ENCODE measurements at regions not wholly inside any gene's neighbourhood (a gene's known extent, or its start where the extent isn't known, plus 50 kb on each side); places are given as distances from the start of the nearest gene placed in this dataset.

DNA sequence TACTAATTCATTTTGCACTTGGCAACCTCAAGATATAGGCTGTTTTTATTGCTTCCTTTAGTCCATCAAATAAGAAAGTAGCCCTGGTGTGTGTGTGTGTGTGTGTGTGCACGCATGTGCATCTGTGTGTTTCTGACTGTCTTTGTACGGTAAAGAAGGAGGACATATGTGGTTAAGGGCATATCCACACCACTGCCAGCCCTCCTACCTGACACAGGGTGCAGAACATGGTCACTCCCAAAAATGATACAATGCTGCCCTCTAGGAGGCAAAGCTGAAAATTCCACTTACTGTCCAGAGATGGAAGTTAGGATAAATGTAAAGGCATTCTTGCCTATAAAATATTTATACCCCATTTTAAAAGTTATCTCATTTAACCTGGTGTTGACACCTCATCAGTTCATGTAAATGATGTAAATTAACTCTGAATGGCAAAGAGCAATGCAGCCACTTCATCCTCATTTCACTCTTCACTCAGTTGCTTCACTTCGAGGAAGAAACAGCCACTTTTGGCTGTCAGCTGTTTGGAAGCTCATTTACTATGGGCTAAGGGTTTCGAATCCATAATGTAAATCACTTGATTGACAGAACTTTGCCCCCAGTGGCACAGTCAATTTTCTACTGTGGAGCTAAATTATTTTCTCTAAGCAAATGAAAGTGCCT is 83.1 kb upstream of the MTNR1B start:
- peak; percentile 63 for DNase-seq

DNA sequence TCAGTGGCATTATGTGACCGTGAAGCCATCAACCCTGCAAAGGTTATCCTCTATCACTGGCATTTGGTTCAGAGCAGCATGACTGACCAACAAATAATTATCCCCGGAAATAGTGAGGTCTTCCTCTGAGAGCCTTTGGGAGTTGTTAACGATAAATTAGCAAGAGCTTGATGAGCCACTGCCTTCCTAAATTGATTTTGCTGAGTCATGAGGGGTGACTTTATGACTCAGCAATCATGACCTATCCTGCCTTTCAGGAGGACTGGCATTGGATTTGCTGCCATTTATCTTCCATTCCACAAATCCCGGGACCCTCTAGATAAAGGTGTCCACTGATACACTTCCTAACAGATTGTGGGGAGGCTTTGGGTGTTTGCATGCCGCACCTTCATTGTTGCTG is 80.8 kb upstream of the MTNR1B start:
- DNase-seq, result no peak

DNA sequence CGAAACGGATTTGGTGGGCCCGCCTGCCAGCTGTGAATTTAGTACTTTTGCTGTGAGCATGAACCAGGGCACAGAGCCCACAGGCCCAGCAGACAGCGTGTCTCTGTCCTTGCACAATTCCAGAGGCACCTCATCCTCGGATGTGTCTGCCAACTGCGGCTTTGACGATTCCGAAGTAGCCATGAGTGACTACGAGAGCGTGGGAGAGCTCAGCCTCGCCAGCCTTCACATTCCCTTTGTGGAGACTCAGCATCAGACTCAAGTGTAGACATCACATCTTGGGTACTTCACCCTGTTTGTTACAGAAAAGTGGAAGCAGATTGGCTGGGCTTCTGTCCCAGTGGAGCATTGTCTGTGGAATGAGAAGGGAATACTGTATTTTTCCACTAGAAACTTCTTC is 78.6 kb upstream of the MTNR1B start:
- no peak for DNase-seq

DNA sequence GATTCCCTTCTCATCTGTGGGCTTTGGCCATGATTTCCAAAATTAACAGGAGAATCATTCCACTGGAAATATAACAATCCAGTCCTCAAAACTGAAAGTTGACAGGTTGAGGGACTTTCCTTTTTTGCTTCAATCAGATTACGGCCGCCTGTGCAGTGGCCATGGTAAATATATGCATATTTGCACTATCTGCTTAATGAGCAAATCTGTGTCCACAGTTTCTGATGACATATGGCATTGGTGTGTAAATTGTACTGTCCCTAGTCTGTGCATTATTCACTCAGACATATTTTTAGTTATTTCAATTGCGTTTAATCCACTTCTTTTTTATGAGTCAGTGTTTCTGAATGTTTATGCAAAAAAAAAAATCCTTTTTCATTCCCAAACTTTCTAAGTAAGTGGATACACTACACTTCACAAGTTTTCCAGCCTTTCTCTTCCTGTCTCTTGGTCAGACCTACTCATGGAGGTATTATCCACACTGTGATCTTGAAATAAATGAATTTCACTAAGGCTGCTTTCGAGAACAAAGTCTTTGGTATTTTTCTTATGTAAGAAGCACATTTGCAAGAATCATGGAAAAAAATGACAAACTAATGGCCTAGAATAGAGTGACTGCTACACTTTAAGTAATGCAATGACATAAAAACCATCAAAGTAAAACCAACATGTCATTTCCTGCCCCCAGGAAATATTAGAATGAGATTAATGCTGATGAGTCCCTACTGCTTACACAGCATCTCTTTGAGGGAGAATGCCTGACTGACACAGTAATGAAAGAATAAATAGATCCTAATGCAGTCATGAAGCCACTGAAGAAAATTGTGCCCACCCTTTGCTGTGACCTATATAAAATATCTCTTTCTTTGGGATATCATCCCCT is 76.4 kb upstream of the MTNR1B start:
- no peak for DNase-seq

DNA sequence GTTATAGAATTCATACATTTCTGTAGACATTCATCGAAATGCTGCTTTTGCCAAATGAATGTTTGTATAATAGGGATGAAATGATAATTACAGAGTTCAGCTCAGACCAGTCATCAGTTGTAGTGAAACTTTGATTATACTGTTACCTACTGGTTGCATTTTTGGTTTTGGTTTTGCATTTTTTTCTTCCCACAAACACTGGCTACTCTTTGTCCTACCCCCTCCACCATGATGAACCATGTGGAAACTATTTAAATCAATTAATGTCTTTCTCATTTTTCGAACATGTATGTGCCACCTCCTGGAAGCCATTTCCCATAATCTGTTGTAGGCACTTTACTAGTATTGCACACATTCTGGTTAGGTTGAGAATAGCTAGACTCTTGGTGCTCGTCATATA is 75.3 kb upstream of the MTNR1B start:
- no peak for DNase-seq

DNA sequence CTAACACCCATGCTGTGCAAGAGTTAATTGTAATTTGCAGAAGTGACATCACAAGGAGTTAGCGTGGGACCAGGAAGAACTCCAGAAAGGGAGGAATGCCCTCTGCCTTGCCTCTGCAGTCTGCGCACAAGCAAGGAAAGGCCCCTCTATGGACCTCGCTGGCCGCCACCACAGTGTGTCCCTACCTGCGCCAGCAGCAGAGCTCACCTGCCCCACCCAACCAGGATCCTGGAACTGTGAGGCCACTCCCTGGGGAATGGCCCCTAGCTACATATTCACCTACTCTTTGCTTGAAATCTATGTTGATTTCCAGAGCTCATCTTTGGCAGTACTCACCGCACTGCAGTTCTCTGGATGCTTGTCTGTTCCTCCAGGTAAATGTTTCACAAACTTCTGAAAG is 72.0 kb upstream of the MTNR1B start:
- no peak for DNase-seq

DNA sequence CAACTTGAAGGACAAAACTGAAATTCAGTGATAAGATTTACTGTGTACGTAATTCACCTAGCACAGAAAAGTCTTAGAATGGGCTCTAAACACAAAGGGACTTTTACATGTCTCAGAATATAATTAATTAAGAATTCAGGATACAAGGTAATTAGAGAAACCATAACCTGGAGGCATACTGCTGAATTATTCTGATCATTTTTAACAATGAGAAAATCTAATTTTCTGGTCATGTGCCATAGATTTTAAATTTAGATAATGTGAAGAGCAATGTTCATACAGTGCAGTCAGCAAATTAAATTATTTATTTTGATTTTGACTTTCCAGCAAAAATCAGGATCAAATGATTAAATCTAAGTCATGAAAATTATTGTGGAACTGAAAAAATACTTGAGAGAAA is 67.0 kb upstream of the MTNR1B start:
- no peak for DNase-seq

DNA sequence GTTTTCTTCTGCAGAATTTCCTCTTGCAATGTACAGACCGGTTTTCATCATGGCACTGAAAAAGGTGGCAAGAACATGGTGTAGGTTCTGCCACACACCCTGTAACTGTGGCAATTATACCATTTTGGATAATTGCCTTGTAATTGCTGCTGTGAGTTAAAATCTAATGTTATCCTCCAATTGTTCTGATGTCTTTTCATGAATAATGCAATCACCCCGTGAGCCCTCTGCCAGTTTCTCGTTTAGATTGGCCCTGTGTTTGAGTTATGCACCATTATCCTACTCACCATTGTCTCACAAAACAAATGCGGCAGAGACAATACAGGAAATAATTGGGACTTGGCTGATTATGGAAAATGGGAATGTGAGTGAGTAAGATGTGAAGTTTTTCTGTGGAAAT is 61.8 kb upstream of the MTNR1B start:
- DNase-seq, result no peak

DNA sequence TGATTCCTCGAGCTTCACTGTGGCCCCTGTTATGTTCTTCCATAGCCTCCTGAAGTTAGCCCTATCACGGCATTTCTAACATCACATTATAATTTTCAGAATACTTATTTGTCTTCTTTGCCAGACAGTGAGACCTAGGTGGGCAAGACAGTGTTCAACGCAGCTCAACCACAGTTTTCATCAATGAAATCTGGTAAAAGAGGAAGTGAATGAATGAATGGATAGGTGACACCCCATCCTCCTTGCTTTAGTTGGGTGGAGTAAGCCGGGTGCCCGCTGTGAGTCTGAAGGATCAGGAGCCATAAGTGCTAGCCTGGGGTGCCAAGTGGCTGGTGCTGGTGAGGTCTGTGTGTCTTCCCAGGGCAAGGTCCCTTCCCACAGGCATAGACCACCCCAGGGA is 60.2 kb upstream of the MTNR1B start:
- no peak for DNase-seq

DNA sequence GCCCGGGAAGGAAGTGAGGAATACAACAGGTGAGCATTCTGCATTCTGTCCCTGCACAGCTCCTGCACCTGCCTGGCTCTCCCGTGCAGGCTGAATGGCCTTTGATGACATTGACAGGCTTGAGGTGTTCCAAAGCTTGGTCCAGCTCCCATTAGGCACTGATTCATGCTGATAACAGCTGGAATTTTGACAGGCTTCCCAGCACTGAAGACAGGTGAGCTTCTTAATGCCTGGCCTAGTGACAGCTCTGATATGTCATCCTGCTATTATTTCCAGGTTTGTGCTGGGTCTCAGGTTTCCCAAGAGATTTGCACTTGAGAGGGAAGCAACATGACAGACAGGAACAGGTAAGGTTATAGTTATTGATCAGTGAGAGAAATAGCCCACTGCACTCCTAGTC is 58.0 kb upstream of the MTNR1B start:
- no peak for DNase-seq

DNA sequence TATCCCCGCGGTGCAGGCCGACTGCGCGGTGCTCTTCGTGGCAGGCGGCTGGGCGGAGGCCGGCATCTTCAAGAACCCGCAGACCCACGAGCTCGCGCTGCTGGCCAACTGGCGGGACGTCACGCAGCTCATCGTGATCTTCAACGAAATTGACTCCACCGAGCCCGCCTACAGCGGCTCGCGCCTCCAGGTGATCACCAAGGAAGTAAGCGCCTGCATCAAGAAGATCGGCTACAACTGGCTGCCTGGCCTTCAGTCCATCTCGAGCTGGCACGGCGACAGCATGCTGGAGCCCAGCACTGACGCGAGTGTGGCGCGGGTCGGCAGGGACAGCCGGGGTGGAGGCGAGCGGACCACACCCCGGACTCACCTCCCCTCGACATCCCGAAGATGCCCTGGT is 53.9 kb upstream of the MTNR1B start:
- DNase-seq, result no peak

DNA sequence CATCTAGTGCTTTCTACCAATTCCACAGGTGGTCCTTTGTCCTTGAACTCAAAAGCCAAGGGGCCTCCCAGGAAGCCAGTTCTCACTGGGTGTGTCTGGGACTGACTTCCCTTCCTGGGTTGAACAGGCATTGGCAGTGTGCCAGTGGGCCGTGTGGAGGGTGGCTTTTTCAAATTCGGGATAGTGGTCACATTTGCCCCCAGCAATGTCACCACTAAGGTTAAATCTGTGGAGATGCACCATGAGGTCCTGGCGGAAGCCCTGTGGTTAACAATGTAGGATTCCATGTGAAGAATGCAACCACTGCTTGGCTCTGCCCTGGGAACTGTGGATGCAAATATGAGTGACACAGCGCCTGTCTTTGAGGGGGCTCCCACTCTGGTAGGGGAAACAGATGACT is 53.2 kb upstream of the MTNR1B start:
- no peak for DNase-seq

DNA sequence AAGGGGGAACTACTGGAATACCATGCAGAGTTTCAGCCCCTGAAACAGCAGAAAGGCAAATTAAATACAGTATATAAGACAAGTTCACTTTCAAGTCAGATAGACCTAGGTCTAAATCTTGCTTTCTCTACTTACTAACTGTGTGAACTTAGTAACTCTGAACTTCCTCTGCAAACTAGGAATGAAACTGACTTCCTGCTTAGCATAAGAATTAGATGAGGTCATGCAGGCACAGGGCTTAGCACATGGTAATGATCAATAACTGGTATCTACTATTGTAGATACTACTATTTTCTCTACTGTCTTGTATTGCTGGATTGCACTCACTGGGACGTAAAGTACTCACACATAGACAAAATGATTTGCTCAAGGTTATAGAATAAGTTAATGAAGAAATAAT is 51.5 kb upstream of the MTNR1B start:
- DNase-seq, result no peak

DNA sequence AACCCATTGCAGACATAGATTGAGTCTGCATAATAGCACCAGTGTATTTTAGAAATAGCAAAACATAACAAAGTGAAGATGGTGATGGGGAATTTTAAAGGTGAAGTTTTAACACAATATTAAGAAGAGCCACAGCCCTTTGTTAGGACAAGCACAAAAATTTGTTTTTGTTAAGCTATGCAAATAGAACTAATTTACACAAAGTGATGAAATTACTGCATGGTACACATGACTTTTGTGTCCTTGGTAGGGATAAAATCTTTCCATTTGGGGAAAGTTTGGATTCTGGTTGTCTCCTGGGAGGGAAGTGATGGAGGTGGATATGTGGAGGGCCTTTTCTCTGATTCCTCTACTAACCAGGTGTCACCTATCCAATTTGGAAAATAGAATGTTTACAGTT is 50.4 kb upstream of the MTNR1B start:
- no peak for DNase-seq

All from kidney glomerular epithelial cell (primary cell).